A673 (cell line): ENCODE measurements at regions not wholly inside any gene's neighbourhood (a gene's known extent, or its start where the extent isn't known, plus 50 kb on each side); places are given as distances from the start of the nearest gene placed in this dataset.

Experiments
- CTCF ChIP-seq: fragments of 300-800, 200-600 bp; sonication (generic); conservative IDR thresholded peaks from 2 replicates; pipeline ENCODE4 v1.5.1; 2017; ENCODE audit warnings: low read depth, mild to moderate bottlenecking, antibody characterized with exemption, low read length, moderate library complexity, mixed read lengths
- EZH2 ChIP-seq: fragments of 200-600 bp; sonication (generic); IDR thresholded peaks from 2 replicates; pipeline ENCODE4 v1.6.1; 2017; ENCODE audit warnings: borderline replicate concordance, low read depth, mild to moderate bottlenecking, mixed read lengths, antibody characterized with exemption, low read length; ENCODE audit not compliant: poor library complexity, severe bottlenecking

GRCh38 chr14:36068777-36069534 lies 107.6 kb downstream of the PTCSC3 start:
- TF ChIP-seq CTCF (no peak), EZH2 (no peak)
